ENCODE measurements at regions not wholly inside any gene's neighbourhood (a gene's known extent, or its start where the extent isn't known, plus 50 kb on each side); places are given as distances from the start of the nearest gene placed in this dataset.

DNA sequence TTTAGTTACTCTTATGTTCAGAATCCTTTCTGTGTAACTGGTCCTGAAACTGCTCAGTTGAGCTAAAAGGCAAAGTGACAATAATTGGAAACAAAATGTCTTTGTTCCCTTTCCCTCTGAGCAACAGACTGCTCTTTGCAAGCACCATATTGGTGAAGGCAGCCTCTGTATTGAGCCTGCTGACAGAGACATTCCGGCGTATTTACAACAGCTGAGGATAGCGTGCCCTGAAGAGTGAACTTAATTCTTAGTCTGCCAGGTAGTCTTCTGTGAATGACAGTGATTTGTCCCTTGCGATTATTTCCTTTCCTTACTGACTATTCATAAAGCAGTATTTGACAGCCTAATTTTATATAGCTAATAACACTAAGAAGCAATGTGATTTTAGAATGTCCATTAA, 239.1 kb downstream of the CPS1 start:
- Histone ChIP-seq H3K36me3 (ENCODE audit: control insufficient read depth in 2 of 3, insufficient read depth in 3 of 3, low read length in 3 of 3) (no peaks in the 10 kb centered on the region), H3K27ac (ENCODE audit: low read depth in 2 of 2, low read length in 2 of 2) (no peak overlapping the region), H3K27me3 (ENCODE audit: control insufficient read depth, insufficient read depth, low read length) (no peaks in the 10 kb centered on the region), H3K4me1 (ENCODE audit: control insufficient read depth in 2 of 3, insufficient read depth in 2 of 3, low read depth in 1 of 3, low read length in 3 of 3) (no peaks in the 10 kb centered on the region), H3K9me3 (ENCODE audit: control insufficient read depth in 2 of 3, insufficient read depth in 1 of 3, low read length in 3 of 3) (no peaks in the 10 kb centered on the region), H3K4me3 (ENCODE audit: low read length in 3 of 3) (no peak overlapping the region), H3K9ac (ENCODE audit: low read length in 3 of 3) (no peak overlapping the region)
- intact Hi-C loops (cut with DNase I) = no loop called here
- DNase-seq = no peak
- FAIRE-seq = no peak
- TF ChIP-seq, protein P1, sequence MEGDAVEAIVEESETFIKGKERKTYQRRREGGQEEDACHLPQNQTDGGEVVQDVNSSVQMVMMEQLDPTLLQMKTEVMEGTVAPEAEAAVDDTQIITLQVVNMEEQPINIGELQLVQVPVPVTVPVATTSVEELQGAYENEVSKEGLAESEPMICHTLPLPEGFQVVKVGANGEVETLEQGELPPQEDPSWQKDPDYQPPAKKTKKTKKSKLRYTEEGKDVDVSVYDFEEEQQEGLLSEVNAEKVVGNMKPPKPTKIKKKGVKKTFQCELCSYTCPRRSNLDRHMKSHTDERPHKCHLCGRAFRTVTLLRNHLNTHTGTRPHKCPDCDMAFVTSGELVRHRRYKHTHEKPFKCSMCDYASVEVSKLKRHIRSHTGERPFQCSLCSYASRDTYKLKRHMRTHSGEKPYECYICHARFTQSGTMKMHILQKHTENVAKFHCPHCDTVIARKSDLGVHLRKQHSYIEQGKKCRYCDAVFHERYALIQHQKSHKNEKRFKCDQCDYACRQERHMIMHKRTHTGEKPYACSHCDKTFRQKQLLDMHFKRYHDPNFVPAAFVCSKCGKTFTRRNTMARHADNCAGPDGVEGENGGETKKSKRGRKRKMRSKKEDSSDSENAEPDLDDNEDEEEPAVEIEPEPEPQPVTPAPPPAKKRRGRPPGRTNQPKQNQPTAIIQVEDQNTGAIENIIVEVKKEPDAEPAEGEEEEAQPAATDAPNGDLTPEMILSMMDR (IDR thresholded peaks at IDR 0.05; ENCODE audit: borderline replicate concordance, extremely low read depth, insufficient read depth) = no peak

DNA sequence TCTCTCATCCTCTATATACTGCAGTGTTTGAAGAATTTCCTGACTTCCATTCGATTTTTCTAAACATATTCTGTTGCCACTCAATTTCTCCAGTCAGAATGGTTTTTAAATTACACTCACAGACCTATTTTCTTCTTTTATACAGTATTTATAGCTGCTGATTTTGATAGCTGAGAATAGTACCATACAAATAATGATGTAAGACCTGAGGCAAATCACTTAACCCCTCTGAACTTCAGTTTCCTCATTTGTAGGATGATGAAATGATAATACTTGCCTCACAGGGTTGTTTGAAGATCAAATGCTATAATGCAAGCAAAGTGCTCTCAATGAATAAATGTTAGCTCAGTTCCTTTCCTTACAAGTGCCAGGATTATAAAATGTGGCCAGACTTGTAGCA, 241.8 kb downstream of the CPS1 start:
- intact Hi-C loops (cut with DNase I) = no loop called here
- DNase-seq (no peak), FAIRE-seq (no peak)
- no peak overlapping the region for H3K4me3 ChIP-seq (ENCODE audit: low read length in 3 of 3)
- no peaks in the 10 kb centered on the region for H3K4me1 ChIP-seq (ENCODE audit: control insufficient read depth in 2 of 3, insufficient read depth in 2 of 3, low read depth in 1 of 3, low read length in 3 of 3)
- H3K9ac ChIP-seq (ENCODE audit: low read length in 3 of 3) = no peak overlapping the region
- H3K36me3 ChIP-seq (ENCODE audit: control insufficient read depth in 2 of 3, insufficient read depth in 3 of 3, low read length in 3 of 3) = no peaks in the 10 kb centered on the region
- TF ChIP-seq, protein P1 (IDR thresholded peaks at IDR 0.05; ENCODE audit: borderline replicate concordance, extremely low read depth, insufficient read depth) = no peak
- no peaks in the 10 kb centered on the region for H3K27me3 ChIP-seq (ENCODE audit: control insufficient read depth, insufficient read depth, low read length)
- H3K9me3 ChIP-seq (ENCODE audit: control insufficient read depth in 2 of 3, insufficient read depth in 1 of 3, low read length in 3 of 3) = no peaks in the 10 kb centered on the region
- H3K27ac ChIP-seq (ENCODE audit: low read depth in 2 of 2, low read length in 2 of 2) = no peak overlapping the region

DNA sequence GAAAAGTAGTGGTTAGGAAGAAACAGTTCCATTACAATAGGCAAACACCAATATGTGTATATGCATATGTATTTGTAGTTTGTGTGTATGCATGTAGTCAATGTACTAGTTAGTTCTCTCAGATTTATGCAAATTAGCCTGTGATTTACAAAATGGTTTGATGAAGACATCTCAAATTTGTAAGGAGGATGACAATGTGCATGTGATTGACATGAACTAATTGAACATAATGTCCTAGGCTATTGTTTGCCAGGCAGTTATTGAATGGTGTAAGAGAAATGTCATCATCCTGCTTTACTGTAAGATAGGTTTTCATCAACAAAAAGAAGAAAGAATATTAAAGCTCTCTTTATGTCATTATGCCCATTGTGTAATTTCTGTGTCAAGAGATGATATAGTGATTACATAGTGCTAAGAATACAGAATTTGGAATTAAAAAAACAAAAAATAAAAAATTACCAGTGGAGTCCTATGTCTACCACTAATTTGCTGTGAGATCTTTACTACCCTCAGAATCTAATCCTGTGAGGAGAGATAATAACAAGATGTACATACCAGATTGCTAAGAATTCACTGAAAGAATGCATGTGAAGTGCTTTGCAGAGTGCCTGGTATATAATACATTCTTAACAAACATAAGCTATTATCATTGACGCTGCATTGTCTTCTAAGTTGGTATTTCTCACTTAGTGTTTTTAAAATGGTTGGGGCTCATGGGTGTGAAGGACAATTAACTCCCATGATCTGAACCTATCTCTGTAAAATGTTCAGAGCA, 258.0 kb downstream of the CPS1 start:
- DNase-seq (no peak), FAIRE-seq (no peak)
- Histone ChIP-seq H3K27ac (ENCODE audit: low read depth in 2 of 2, low read length in 2 of 2) (no peak overlapping the region), H3K36me3 (ENCODE audit: control insufficient read depth in 2 of 3, insufficient read depth in 3 of 3, low read length in 3 of 3) (no peaks in the 10 kb centered on the region), H3K9me3 (ENCODE audit: control insufficient read depth in 2 of 3, insufficient read depth in 1 of 3, low read length in 3 of 3) (no peaks in the 10 kb centered on the region), H3K4me3 (ENCODE audit: low read length in 3 of 3) (no peak overlapping the region), H3K9ac (ENCODE audit: low read length in 3 of 3) (no peak overlapping the region), H3K27me3 (ENCODE audit: control insufficient read depth, insufficient read depth, low read length) (no peaks in the 10 kb centered on the region), H3K4me1 (ENCODE audit: control insufficient read depth in 2 of 3, insufficient read depth in 2 of 3, low read depth in 1 of 3, low read length in 3 of 3) (no peaks in the 10 kb centered on the region)
- intact Hi-C loops (cut with DNase I) = no loop called here
- TF ChIP-seq, protein P1 (IDR thresholded peaks at IDR 0.05; ENCODE audit: borderline replicate concordance, extremely low read depth, insufficient read depth) = no peak

DNA sequence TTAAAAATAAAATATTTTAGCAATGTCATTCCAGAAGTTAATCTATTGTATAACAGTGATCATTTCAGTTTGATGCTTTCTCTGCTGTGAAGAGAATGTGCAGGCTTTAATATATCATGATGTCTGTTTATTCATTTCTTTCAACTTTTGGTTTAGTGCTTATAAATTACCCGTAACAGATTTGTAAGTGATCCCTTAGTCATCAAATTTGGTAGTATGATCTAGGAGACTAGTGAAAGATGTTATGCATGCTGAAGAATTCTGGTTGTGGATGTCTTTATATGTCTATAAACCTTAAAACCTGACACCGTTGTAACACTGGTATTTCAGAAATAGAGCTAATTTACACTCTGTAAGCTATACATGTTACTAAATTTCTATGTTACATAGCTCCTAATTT, 260.4 kb downstream of the CPS1 start:
- DNase-seq (no peak), FAIRE-seq (no peak)
- no peak overlapping the region for H3K9ac ChIP-seq (ENCODE audit: low read length in 3 of 3)
- H3K9me3 ChIP-seq (ENCODE audit: control insufficient read depth in 2 of 3, insufficient read depth in 1 of 3, low read length in 3 of 3) = no peaks in the 10 kb centered on the region
- H3K27ac ChIP-seq (ENCODE audit: low read depth in 2 of 2, low read length in 2 of 2) = no peak overlapping the region
- no peaks in the 10 kb centered on the region for H3K36me3 ChIP-seq (ENCODE audit: control insufficient read depth in 2 of 3, insufficient read depth in 3 of 3, low read length in 3 of 3)
- H3K4me1 ChIP-seq (ENCODE audit: control insufficient read depth in 2 of 3, insufficient read depth in 2 of 3, low read depth in 1 of 3, low read length in 3 of 3) = no peaks in the 10 kb centered on the region
- no peak overlapping the region for H3K4me3 ChIP-seq (ENCODE audit: low read length in 3 of 3)
- intact Hi-C loops (cut with DNase I) = no loop called here
- H3K27me3 ChIP-seq (ENCODE audit: control insufficient read depth, insufficient read depth, low read length) = no peaks in the 10 kb centered on the region
- TF ChIP-seq, protein P1 (IDR thresholded peaks at IDR 0.05; ENCODE audit: borderline replicate concordance, extremely low read depth, insufficient read depth) = no peak
